DMS153 treated with DMSO at 0.1 percent for 48 hours (cell line): ENCODE measurements at regions not wholly inside any gene's neighbourhood (a gene's known extent, or its start where the extent isn't known, plus 50 kb on each side); places are given as distances from the start of the nearest gene placed in this dataset.
"Not testable (repeated sequence)": the region's sequence is repeated elsewhere in the genome, so short reads cannot be mapped to it uniquely, and the experiment has no call there.

Source experiments
- DNase-seq: peaks from one replicate; lab custom pipeline; 2025; ENCODE audit not compliant: unreplicated experiment; lab: John Stamatoyannopoulos, UW

- DNase-seq = not testable (repeated sequence)
Observed at GRCh38 chr7:149930374-149931068, 56.8 kb downstream of the ATP6V0E2 start.

DNA sequence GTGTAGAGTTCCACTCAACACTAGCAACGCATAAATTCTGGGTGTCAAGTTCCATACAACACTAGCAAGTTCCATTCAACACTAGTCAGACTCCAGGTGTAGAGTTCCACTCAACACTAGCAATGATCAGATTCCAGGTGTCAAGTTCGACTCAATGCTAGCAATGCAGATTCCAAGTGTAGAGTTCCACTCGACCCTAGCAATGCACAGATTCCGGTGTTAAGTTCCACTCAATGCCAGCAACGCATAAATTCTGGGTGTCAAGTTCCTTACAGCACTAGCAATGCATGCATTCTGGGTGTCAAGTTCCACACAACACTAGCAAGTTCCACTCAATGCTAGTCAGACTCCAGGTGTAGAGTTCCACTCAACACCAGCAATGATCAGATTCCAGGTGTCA, 60.0 kb downstream of the ATP6V0E2 start:
- peak; percentile 9 for DNase-seq

DNA sequence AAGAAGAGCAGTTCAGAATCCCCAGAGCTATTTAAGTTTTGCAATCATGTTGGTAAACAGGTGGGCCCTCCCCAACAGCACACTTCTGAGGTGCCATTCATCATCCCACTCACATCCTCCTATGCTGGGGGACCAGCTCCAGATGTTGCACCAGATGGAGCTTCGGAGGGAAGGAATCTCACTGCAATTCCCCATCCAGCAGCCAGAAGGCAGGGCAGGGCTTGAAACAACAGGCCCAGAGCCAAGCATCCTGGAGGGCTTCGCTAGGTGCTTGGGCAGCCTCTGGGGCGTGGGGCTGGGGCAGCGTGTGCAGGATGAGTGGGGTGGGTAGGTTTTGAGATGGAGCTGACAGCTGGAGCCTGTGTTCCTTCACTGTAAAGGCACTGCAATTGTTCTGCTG, 73.6 kb downstream of the ATP6V0E2 start:
- DNase-seq = not testable (repeated sequence)

- DNase-seq = not testable (repeated sequence)
Observed at GRCh38 chr7:149948444-149948843, 74.7 kb downstream of the ATP6V0E2 start.

GRCh38 chr7:149949863-149950577, 76.3 kb downstream of the ATP6V0E2 start:
- DNase-seq = not testable (repeated sequence)

DNA sequence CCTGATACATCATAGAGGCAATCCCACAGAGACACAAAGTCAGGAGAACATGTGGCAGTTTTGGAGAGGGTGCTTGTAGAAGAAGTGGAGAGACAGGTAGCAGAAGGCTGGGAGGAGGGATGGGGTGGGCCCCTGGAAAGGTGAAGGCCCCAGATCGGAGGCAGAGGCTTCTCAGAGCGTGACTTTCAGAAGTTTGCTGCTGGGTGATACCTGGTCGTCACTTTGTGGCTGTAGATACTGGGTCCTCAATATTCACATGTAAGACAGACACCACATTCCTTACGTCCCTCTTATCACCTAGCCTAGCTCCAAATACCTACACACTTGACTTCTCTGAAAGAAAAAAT, 76.8 kb downstream of the ATP6V0E2 start:
- DNase-seq = not testable (repeated sequence)

GRCh38 chr7:149951579-149951978, 77.8 kb downstream of the ATP6V0E2 start:
- DNase-seq = not testable (repeated sequence)

DNA sequence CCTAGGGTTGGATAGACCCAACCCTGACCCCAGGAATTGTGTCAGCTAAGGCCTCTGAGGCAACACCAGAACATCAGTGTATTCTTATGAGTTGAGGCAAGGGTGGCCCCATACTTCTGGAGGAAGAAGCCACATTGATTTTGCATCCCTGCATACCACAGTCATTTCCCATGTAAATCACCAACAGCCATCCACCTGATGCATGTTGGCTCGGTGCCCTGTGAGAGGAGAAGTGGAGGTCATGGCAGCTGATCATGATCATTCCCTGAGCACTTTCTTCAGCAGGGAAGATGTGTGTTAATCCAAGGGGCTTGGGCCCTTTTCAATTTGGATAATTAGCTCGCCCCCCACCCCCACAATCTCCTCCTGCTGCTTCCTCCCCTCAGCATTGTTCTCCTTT, 85.1 kb downstream of the ATP6V0E2 start:
- DNase-seq = not testable (repeated sequence)

GRCh38 chr7:149960863-149961262, 87.1 kb downstream of the ATP6V0E2 start:
- not testable (repeated sequence) for DNase-seq

- not testable (repeated sequence) for DNase-seq
Observed at GRCh38 chr7:149961878-149962277, 88.1 kb downstream of the ATP6V0E2 start.

DNA sequence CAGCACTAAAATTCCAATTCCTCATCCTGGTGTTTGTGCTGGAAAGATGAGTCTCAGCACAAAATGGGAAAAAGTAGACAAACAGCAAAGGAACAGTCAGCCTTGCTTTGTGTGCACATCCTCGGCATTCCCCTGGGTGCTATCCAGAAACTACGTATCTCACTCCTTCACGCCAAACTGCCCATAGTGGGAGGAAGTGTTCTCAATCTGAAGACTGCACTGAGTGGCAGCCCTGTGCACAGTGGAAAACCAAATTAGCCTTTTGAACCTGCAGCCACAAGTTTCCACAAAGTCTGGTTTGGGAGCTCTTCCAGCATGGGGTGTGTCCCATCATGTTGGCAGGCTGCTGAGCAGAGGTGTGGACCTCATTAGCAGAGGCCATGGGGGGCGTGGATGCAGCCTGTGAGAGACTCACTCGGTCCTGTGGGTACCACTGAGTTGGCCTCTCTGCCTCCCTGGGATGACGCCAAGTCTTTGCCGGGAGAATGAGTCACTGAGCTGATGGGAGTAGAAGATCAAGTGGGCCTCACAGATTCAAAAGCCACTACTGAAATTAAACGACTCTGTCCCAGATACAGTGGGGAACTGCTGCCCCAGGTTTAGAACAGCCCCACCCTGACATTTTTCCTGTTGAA, 89.0 kb downstream of the ATP6V0E2 start:
- not testable (repeated sequence) for DNase-seq

GRCh38 chr7:149963985-149964384, 90.2 kb downstream of the ATP6V0E2 start:
- not testable (repeated sequence) for DNase-seq

GRCh38 chr7:149966444-149966843, 92.7 kb downstream of the ATP6V0E2 start:
- DNase-seq = not testable (repeated sequence)

DNA sequence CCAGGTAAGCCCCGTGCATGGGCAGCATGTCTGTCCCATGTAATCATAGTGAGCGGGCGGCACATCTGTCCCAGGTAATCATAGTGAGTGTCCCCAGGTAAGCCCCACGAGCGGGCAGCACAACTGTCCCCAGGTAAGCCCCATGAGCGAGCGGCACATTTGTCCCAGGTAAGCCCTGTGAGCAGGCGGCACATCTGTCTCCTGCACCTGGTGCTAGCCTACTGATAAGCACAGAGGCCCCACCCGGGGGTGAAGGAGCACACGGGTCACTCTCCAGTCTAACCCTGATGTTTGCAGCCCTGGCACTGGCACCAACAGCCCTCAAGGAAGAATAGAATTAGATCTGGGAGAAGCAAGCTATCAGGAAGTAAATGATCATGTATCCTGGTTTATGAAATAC, 99.2 kb downstream of the ATP6V0E2 start:
- DNase-seq = not testable (repeated sequence)

DNA sequence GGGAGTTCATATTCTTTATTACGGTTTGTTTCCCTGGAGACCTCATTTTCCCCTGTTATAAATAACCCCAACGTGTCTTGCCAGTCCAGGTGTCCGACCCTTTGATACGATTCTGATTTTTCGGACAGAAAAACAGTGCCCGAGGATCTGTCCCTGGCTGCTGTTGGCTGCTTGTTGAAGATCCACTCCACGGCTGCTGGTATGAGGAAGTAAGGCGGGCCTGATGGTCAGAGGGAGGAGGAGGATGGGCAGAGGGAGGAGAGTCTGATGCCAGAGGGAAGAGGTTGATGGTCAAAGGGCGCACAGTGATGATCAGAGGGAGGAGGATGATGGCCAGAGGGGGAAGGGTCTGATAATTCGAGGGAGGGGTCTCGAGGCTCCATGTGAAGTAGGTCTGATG, 99.9 kb downstream of the ATP6V0E2 start:
- DNase-seq = not testable (repeated sequence)

DNA sequence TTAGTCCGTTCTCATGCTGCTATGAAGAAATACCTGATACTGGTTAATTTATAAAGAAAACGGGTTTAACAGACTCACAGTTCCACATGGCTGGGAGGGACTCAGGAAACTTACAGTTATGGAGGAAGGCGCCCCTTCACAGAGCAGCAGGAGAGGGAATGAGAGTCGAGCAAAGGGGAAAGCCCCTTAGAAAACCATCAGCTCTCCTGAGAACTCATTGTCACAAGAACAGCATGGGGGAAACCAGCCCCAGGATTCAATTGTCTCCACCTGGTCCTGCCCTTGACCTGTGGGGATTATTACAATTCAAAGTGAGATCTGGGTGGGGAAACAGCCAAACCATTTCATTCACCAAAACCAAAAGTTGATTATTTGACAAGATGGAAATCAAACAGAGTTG, 101.8 kb downstream of the ATP6V0E2 start:
- not testable (repeated sequence) for DNase-seq

GRCh38 chr7:149978537-149978936, 104.8 kb downstream of the ATP6V0E2 start:
- DNase-seq = not testable (repeated sequence)

- DNase-seq = not testable (repeated sequence)
Observed at GRCh38 chr7:149978944-149979343, 105.2 kb downstream of the ATP6V0E2 start.

GRCh38 chr7:149982537-149983112, 108.9 kb downstream of the ATP6V0E2 start:
- DNase-seq = not testable (repeated sequence)

GRCh38 chr7:149986866-149987265, 113.1 kb downstream of the ATP6V0E2 start:
- DNase-seq = not testable (repeated sequence)

DNA sequence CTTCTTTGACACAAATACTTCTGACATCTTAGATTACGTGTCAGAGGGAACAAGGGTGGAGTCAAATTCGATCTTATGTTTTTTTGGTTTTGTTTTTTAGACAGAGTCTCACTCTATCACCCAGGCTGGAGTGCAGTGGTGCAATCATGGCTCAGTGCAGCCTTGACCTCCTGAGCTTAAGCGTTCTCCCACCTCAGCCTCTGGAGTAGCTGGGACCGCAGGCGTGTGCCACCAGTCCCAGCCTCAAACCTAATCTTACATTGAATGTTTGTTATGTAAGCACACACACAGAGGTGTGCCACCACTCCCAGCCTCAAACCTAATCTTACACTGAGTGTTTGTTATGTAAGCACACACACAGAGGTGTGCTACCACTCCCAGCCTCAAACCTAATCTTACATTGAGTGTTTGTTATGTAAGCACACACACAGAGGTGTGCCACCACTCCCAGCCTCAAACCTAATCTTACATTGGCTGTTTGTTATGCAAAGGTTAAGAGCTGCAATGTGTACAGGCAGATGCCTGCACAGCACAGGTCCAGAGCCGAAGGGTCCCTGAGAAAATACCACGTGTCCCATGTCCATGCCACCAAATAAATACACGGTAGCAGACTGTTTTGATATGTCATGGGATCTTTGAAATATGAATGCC, 118.0 kb downstream of the ATP6V0E2 start:
- DNase-seq = not testable (repeated sequence)
